ENCODE measurements at regions not wholly inside any gene's neighbourhood (a gene's known extent, or its start where the extent isn't known, plus 50 kb on each side); places are given as distances from the start of the nearest gene placed in this dataset.

- 0% methylated on average over 6 of the region's 9 CpGs for WGBS (ENCODE audit: insufficient coverage, low coverage, missing lambda C conversion rate)
- in situ Hi-C loops (cut with MboI) (no loop called here), intact Hi-C loops (cut with micrococcal nuclease) (no loop called here)
- DNase-seq (ENCODE audit: extremely low read depth in 1 of 4, low spot score in 3 of 4) (no peak), ATAC-seq (no peak), FAIRE-seq (no peak)
- no peak overlapping the region for H3K9ac ChIP-seq (ENCODE audit: insufficient read depth in 1 of 2, low read depth in 2 of 2, low read length in 2 of 2)
- no peaks in the 10 kb centered on the region for H3K79me2 ChIP-seq (ENCODE audit: control insufficient read depth, insufficient read depth, low read length)
- H3K9me3 ChIP-seq (replicated peaks; ENCODE audit: control insufficient read depth, insufficient read depth, low read depth, low read length): no peaks in the 10 kb centered on the region
- no TSS peak for BruUV-seq (replicated peaks)
- H3K9me1 ChIP-seq (ENCODE audit: control insufficient read depth, insufficient read depth, low read length): no peaks in the 10 kb centered on the region
- no peak for TF ChIP-seq JUNB (CRISPR knock-in tag; conservative IDR thresholded peaks at IDR 0.05)
- no peak for TF ChIP-seq ZBTB5 (IDR thresholded peaks at IDR 0.05)
- TF ChIP-seq CAMTA2 (CRISPR knock-in tag; conservative IDR thresholded peaks at IDR 0.05): no peak
- TF ChIP-seq ZNF165 (CRISPR knock-in tag; IDR thresholded peaks at IDR 0.05; ENCODE audit: borderline replicate concordance): no peak
- no peak for TF ChIP-seq ZFP36 (IDR thresholded peaks at IDR 0.05; ENCODE audit: low read depth, low read length, partially characterized antibody)
- TF ChIP-seq ZBTB26 (CRISPR knock-in tag; IDR thresholded peaks at IDR 0.05): no peak
- TF ChIP-seq MEIS2 (IDR thresholded peaks at IDR 0.05; ENCODE audit: partially characterized antibody): no peak
- TF ChIP-seq ZFX (CRISPR knock-in tag; IDR thresholded peaks at IDR 0.05): no peak
- TF ChIP-seq NR1H2 (CRISPR knock-in tag; IDR thresholded peaks at IDR 0.05): no peak
- CTCF ChIA-PET (ENCODE audit: low intra/inter-chr PET ratio): no interaction called here
- no peaks in the 10 kb centered on the region for H3K36me3 ChIP-seq (ENCODE audit: control insufficient read depth, insufficient read depth, low read length)
- no peaks in the 10 kb centered on the region for H3K27me3 ChIP-seq (ENCODE audit: control insufficient read depth in 2 of 2, insufficient read depth in 2 of 2, low read length in 2 of 2)
- no peak overlapping the region for H2AFZ ChIP-seq (ENCODE audit: low read depth, low read length)
- POLR2A ChIA-PET: no interaction called here
- no peaks in the 10 kb centered on the region for H4K20me1 ChIP-seq (replicated peaks; ENCODE audit: control insufficient read depth, insufficient read depth, low read length)
- no peak overlapping the region for H3K4me3 ChIP-seq
- no peak overlapping the region for H3K27ac ChIP-seq (ENCODE audit: extremely low read depth, low read depth, low read length)
- H3K4me2 ChIP-seq (ENCODE audit: insufficient read depth, low read length): no peak overlapping the region
- no peaks in the 10 kb centered on the region for H3K4me1 ChIP-seq (replicated peaks in 1 of 2; ENCODE audit: control insufficient read depth in 2 of 2, insufficient read depth in 2 of 2, low read length in 2 of 2)
Observed at GRCh38 chr9:81380504-81381359, 308.6 kb downstream of the TLE1 start.
